ENCODE measurements at regions not wholly inside any gene's neighbourhood (a gene's known extent, or its start where the extent isn't known, plus 50 kb on each side); places are given as distances from the start of the nearest gene placed in this dataset.

GRCh38 chr7:91787931-91788330 lies 92.6 kb downstream of the MTERF1 start:
- TF ChIP-seq CTCF (IDR thresholded peaks at IDR 0.05) (no peak), POLR2A (IDR thresholded peaks at IDR 0.05) (no peak)
